GM19035 (cell line): ENCODE measurements at regions not wholly inside any gene's neighbourhood (a gene's known extent, or its start where the extent isn't known, plus 50 kb on each side); places are given as distances from the start of the nearest gene placed in this dataset.

Source experiments
- ATAC-seq: cut with Tn5 transposase; IDR thresholded peaks from one replicate; pipeline ENCODE4 v1.9.1; 2021; ENCODE audit not compliant: unreplicated experiment

GRCh38 chr11:91187314-91187713 lies 964.5 kb upstream of the CHORDC1 start:
- ATAC-seq: no peak

- ATAC-seq: no peak
These were observed 955.5 kb upstream of the CHORDC1 start for GRCh38 chr11:91178366-91178765.

- no peak for ATAC-seq
These were observed 951.9 kb upstream of the CHORDC1 start for GRCh38 chr11:91174734-91175133.

- ATAC-seq: no peak
These were observed 951.3 kb upstream of the CHORDC1 start for GRCh38 chr11:91174193-91174592.

GRCh38 chr11:91173701-91174100 lies 950.9 kb upstream of the CHORDC1 start:
- ATAC-seq: no peak

GRCh38 chr11:91170711-91171110 lies 947.9 kb upstream of the CHORDC1 start:
- ATAC-seq: no peak

- no peak for ATAC-seq
These were observed 941.6 kb upstream of the CHORDC1 start for GRCh38 chr11:91164452-91164822.

- ATAC-seq: no peak
These were observed 941.0 kb upstream of the CHORDC1 start for GRCh38 chr11:91163619-91164451.

- no peak for ATAC-seq
These were observed 937.8 kb upstream of the CHORDC1 start for GRCh38 chr11:91160661-91161060.

GRCh38 chr11:91158891-91159537 lies 936.2 kb upstream of the CHORDC1 start:
- ATAC-seq: no peak

GRCh38 chr11:91158297-91158696 lies 935.4 kb upstream of the CHORDC1 start:
- ATAC-seq: no peak

GRCh38 chr11:91156041-91156440 lies 933.2 kb upstream of the CHORDC1 start:
- no peak for ATAC-seq

GRCh38 chr11:91147885-91148284 lies 925.0 kb upstream of the CHORDC1 start:
- ATAC-seq: no peak

- no peak for ATAC-seq
These were observed 918.8 kb upstream of the CHORDC1 start for GRCh38 chr11:91141655-91142054.

GRCh38 chr11:91136631-91137030 lies 913.8 kb upstream of the CHORDC1 start:
- no peak for ATAC-seq

- ATAC-seq: no peak
These were observed 910.5 kb upstream of the CHORDC1 start for GRCh38 chr11:91133361-91133760.

GRCh38 chr11:91129596-91129995 lies 906.7 kb upstream of the CHORDC1 start:
- ATAC-seq: no peak

GRCh38 chr11:91124363-91124762 lies 901.5 kb upstream of the CHORDC1 start:
- ATAC-seq: no peak

GRCh38 chr11:91115116-91115515 lies 892.3 kb upstream of the CHORDC1 start:
- ATAC-seq: no peak

- no peak for ATAC-seq
These were observed 881.4 kb upstream of the CHORDC1 start for GRCh38 chr11:91104237-91104636.

GRCh38 chr11:91100427-91100826 lies 877.6 kb upstream of the CHORDC1 start:
- ATAC-seq: no peak

- ATAC-seq: no peak
These were observed 874.2 kb upstream of the CHORDC1 start for GRCh38 chr11:91097083-91097482.

- no peak for ATAC-seq
These were observed 870.3 kb upstream of the CHORDC1 start for GRCh38 chr11:91093141-91093540.
